GM12878 (cell line): ENCODE measurements at regions not wholly inside any gene's neighbourhood (a gene's known extent, or its start where the extent isn't known, plus 50 kb on each side); places are given as distances from the start of the nearest gene placed in this dataset.

ENCODE experiments used
- CTCF ChIP-seq, 3 experiments: IDR thresholded peaks in 2 of 3; conservative IDR thresholded peaks in 1 of 3; 2 replicates each; pipeline ENCODE4 v1.5.1; 2011; ENCODE audit warnings: low read depth in 3 of 3, low read length in 3 of 3, mild to moderate bottlenecking in 3 of 3, control low read depth in 2 of 3, moderate library complexity in 2 of 3, inconsistent platforms in 1 of 3, mixed read lengths in 1 of 3; ENCODE audit not compliant: control insufficient read depth in 2 of 3, insufficient read depth in 1 of 3; ENCODE audit errors: extremely low read depth in 1 of 3
- ETV6 ChIP-seq, 2 experiments: fragments of 450-650 bp in 1 of 2; IDR thresholded peaks in 1 of 2; conservative IDR thresholded peaks in 1 of 2; 2 replicates each; pipeline ENCODE4 v1.6.1; 2014; ENCODE audit warnings: antibody characterized with exemption in 1 of 2, borderline replicate concordance in 1 of 2, low read depth in 1 of 2, mild to moderate bottlenecking in 1 of 2, moderate library complexity in 1 of 2
- REST ChIP-seq: IDR thresholded peaks from 2 replicates; pipeline ENCODE4 v1.6.1; 2012; ENCODE audit warnings: mild to moderate bottlenecking, low read depth, low read length
- ZNF274 ChIP-seq: IDR thresholded peaks from one replicate; pipeline ENCODE4 v1.8.0; 2011; ENCODE audit not compliant: insufficient read length, insufficient read depth

GRCh38 chr13:87533776-87534175 is 137.4 kb upstream of the SLITRK5 start:
- TF ChIP-seq ETV6 (conservative IDR thresholded peaks at IDR 0.05 in 1 of 2, IDR thresholded peaks at IDR 0.05 in 1 of 2; ENCODE audit: borderline replicate concordance in 1 of 2, low read depth in 1 of 2), result no peak
- TF ChIP-seq ZNF274, result no peak
- no peak for TF ChIP-seq CTCF (IDR thresholded peaks at IDR 0.05 in 2 of 3, conservative IDR thresholded peaks at IDR 0.05 in 1 of 3; ENCODE audit: control insufficient read depth in 2 of 3, extremely low read depth in 1 of 3, insufficient read depth in 1 of 3, low read depth in 3 of 3, low read length in 3 of 3)
- TF ChIP-seq REST, result no peak
